NCI-H2196 treated with DMSO at 0.1 percent for 48 hours (cell line): ENCODE measurements at regions not wholly inside any gene's neighbourhood (a gene's known extent, or its start where the extent isn't known, plus 50 kb on each side); places are given as distances from the start of the nearest gene placed in this dataset.
A peak's percentile ranks its signal among the peaks of the same experiment; 100 is the strongest.
"Not testable (repeated sequence)": the region's sequence is repeated elsewhere in the genome, so short reads cannot be mapped to it uniquely, and the experiment has no call there.

Source experiments
- DNase-seq: peaks from one replicate; lab custom pipeline; 2025; ENCODE audit not compliant: unreplicated experiment; lab: John Stamatoyannopoulos, UW

- no peak for DNase-seq
Observed at GRCh38 chr1:5603353-5604104, 388.7 kb downstream of the NPHP4 start.

GRCh38 chr1:5602718-5603117 lies 389.5 kb downstream of the NPHP4 start:
- DNase-seq = not testable (repeated sequence)

DNA sequence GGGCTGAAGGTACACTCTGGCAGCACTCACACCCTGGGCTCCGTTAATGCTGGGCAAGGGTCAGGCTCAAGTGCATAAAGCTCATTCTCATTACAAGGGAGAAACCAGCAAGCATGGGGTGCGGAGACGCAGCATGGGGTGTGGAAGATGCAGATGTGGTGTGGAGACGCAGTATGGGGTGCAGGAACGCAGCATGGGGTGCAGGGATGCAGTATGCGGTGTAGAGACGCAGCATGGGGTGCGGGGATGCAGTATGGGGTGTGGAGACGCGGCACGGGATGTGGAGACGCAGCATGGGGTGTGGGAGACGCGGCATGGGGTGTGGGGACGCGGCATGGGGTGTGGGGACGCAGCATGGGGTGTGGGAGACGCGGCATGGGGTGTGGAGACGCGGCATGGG lies 390.7 kb downstream of the NPHP4 start:
- no peak for DNase-seq

- DNase-seq = no peak
Observed at GRCh38 chr1:5599541-5599940, 392.7 kb downstream of the NPHP4 start.

GRCh38 chr1:5598824-5599395 lies 393.3 kb downstream of the NPHP4 start:
- DNase-seq = no peak

GRCh38 chr1:5597991-5598823 lies 394.0 kb downstream of the NPHP4 start:
- peak; percentile 62 for DNase-seq

- peak; percentile 5 for DNase-seq
Observed at GRCh38 chr1:5597171-5597850, 394.9 kb downstream of the NPHP4 start.

- DNase-seq = no peak
Observed at GRCh38 chr1:5596651-5597050, 395.6 kb downstream of the NPHP4 start.

DNA sequence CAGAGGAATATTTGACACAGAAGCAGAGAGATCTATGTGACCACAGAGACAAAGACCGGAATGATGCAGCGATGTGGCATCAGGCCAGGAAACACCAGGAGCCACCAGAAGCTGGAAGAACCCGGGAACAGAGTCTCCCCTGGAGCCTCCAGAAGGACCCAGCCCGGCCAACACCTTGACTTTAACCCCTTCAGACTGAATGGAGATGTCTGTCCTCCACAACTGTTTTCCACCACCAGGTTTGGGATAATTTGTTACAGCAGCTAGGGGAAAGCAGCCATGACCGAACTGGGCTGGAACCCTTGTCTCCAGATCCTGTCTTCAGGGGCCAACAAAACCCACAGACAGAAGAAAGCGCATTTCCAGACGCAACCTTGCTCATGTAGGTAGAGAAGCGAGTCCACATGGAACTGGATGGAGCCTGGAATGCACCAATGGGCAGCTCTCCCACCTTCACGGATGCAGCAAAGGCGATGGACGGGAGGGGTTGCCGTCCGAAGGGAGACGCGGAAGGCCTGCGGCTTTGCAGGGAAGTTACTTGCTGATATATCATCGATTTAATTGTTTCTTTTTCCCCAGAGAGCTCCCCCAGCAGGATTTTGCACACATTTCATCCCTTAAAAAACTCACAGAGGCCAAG lies 396.6 kb downstream of the NPHP4 start:
- DNase-seq = no peak

GRCh38 chr1:5594056-5594956 lies 397.9 kb downstream of the NPHP4 start:
- DNase-seq = no peak

- no peak for DNase-seq
Observed at GRCh38 chr1:5590717-5591116, 401.5 kb downstream of the NPHP4 start.

DNA sequence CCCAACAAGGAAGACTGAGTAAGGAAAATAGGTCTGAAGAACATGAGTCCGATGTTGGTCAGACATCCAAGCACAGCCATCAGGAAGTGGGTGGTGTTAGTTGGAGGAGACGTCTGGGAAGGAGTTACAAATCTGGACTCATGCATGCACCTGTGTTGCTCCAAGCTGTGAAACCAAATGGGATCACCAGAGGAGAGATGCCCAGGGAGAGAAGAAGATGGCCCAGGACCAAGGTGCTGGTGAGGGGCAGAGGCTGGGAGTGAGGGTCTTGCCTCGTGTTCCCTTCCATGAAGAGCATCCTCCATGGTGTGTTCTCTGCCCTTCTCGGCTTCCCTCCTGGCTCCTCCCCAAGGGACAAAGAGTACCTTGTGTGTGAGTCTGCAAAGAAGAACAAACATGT lies 405.6 kb downstream of the NPHP4 start:
- DNase-seq = no peak

DNA sequence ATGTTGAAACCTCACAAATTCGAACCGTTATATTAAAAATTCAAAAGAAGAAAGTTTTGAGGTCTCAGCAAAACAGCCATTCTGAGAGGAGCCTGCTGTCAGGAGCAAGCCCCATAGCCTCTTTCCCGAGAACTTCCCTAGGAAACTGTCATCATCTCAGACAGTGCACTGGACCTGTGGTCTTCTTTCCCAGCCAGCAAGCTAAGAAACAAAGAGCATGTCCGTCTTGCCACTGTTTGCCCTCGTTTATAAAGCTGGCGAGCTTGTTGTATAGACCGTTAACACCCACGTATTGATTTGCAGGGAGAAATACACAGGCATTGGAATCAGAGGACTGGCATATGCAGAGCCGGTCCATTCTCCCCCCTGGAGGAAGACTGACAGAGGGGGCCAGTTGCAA lies 407.0 kb downstream of the NPHP4 start:
- no peak for DNase-seq

- DNase-seq = no peak
Observed at GRCh38 chr1:5580926-5581325, 411.3 kb downstream of the NPHP4 start.

GRCh38 chr1:5579966-5580365 lies 412.3 kb downstream of the NPHP4 start:
- DNase-seq = no peak

DNA sequence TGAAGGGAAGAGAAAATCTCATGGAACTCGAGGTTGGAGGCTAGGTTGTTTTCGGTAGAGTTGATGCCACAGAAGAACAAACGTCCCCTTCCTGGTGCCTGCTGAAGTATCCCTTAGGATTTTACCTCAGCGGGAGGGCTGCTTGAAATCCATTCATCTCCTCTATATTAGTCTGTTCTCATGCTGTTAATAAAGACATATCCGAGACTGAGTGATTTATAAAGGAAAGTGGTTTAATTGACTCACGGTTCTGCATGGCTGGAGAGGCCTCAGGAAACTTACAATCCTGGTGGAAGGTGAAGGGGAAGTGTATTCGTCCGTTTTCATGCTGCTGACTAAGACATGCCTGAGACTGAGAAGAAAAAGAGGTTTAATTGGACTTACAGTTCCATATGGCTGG lies 413.5 kb downstream of the NPHP4 start:
- no peak for DNase-seq

DNA sequence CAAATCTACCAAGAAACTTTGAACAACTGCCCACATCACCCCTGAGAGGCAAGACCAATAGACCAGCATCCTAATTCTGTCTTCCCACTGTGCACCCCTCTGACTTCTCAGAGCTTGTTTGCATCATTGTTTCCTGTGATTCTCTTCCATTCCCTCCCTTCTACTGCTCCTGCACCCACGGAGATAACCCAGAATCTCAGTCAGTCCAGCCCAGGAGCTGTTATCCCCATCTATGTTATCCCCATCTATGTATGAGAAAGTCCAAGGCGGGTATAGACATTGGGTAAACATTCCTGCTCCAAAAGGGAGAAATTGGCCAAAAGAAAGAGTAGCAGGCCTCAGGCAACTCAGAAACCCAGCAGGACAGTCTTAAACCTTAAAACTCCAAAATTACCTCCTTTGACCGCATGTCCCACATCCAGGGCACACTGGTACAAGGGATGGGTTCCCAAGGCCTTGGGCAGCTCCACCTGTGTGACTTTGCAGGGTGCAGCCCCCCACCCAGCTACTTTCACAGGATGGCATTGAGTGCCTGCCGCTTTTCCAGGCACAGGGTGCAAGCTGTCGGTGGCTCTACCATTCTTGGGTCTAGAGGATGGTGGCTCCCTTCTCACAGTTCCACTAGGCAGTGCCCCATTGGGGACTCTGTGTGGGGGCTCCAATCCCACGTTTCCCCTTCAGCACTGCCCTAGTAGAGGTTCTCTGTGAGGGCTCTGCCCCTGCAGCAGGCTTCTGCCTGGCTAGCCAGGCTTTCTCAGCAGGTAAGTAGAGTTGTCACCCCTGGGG lies 414.8 kb downstream of the NPHP4 start:
- no peak for DNase-seq

DNA sequence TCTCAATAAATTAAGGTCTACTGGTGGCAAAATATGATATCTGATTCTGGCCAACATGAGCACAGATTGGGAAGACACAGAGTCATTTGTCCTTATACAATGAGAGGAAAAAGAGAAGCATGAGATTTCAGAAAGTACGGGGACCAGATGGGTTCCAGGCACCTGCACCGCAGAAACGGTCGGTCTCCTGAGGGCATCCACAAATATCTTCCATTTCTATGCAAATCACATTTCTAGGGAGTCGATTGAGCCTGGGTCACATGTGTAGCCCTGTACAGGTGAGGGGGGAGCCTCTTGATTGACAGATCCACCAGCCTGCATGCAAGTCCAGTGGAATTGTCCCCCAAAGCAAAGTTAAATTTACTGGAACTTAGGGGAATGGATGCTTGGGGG lies 415.6 kb downstream of the NPHP4 start:
- DNase-seq = no peak

GRCh38 chr1:5576011-5576672 lies 416.1 kb downstream of the NPHP4 start:
- DNase-seq = no peak
